ENCODE measurements at regions not wholly inside any gene's neighbourhood (a gene's known extent, or its start where the extent isn't known, plus 50 kb on each side); places are given as distances from the start of the nearest gene placed in this dataset.

DNA sequence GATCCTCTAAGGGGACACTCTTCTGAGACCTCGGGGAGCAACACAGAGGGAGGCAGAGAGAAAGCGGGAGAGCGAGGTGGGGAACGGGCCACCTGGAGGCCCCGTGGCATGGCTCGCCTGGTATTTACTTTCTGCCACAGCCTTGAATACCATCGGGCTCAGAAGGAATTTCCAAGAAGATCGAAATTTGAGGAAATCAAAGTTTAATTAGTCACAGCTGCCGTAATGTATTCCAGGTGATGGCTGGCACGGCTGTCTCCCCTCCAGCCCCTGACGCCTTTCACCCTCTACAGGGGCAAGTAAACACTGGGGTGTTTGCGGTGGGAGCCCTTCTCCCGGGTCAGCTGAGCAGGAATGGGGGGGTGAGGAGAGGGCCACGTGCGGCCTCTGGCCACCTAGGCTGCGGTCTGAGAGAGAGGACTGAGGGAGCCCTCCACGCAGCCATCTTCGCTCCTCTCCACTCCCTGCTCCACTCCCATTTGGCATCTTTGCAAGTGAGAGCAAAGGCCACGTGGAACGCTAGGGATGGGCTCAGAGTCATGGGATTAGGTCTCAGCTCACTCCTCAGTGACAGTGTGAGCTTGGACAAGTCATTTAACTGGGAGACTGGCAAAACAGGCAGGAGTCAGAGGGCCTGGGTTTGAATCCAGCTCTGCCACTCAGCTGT, 125.2 kb downstream of the SYF2 start:
- intact Hi-C loops (cut with DNase I; ENCODE audit: low total_unique reads): no loop called here
- H3K4me1 ChIP-seq: peaks cover 0 to 7% (median 0%) of the 10 kb centered on the region in 6 donors
- H3K27ac ChIP-seq: no peak overlapping the region
- no peak overlapping the region for H3K4me3 ChIP-seq
- H3K36me3 ChIP-seq: no peaks in the 10 kb centered on the region
- no peak for TF ChIP-seq POLR2A (IDR thresholded peaks at IDR 0.05)
- TF ChIP-seq, protein P1, sequence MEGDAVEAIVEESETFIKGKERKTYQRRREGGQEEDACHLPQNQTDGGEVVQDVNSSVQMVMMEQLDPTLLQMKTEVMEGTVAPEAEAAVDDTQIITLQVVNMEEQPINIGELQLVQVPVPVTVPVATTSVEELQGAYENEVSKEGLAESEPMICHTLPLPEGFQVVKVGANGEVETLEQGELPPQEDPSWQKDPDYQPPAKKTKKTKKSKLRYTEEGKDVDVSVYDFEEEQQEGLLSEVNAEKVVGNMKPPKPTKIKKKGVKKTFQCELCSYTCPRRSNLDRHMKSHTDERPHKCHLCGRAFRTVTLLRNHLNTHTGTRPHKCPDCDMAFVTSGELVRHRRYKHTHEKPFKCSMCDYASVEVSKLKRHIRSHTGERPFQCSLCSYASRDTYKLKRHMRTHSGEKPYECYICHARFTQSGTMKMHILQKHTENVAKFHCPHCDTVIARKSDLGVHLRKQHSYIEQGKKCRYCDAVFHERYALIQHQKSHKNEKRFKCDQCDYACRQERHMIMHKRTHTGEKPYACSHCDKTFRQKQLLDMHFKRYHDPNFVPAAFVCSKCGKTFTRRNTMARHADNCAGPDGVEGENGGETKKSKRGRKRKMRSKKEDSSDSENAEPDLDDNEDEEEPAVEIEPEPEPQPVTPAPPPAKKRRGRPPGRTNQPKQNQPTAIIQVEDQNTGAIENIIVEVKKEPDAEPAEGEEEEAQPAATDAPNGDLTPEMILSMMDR (IDR thresholded peaks at IDR 0.05 in 8 of 11, conservative IDR thresholded peaks at IDR 0.05 in 3 of 11): no peak
- TF ChIP-seq POLR2AphosphoS5 (IDR thresholded peaks at IDR 0.05): no peak
- H3K27me3 ChIP-seq (replicated peaks in 1 of 7): peaks cover 0 to 32% (median 0%) of the 10 kb centered on the region in 7 donors
- peaks cover 0 to 18% (median 13%) of the 10 kb centered on the region in 8 donors for H3K9me3 ChIP-seq
- WGBS, 5 donors: 87 to 91% (median 90%) methylated on average over 18 to 20 of the region's 20 CpGs
- no peak for DNase-seq

DNA sequence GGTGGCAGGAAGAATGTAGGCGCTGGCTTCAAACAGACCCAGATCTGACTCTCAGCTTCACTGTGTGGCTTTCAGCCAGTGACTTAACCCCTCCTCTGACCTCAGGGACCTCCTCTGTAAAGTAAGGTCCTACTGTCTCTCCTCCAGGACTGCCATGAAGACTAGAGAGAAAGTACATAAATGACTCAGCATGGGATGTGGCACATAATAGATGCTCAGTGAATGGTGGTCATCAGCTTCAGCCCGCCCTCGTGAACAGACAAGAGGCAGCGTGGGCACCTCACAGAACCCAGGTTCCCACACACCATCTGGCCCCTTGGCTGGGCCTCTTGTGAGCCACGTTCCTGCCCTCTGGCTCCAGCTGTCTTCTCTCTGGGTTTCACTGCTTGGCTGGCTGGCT, 126.0 kb downstream of the SYF2 start:
- 61 to 79% (median 64%) methylated on average over 5 of the region's 5 CpGs for whole genome bisulfite sequencing, 5 donors
- Histone ChIP-seq H3K27me3 (replicated peaks in 1 of 7) (peaks cover 0 to 32% (median 0%) of the 10 kb centered on the region in 7 donors), H3K9me3 (peaks cover 0 to 18% (median 13%) of the 10 kb centered on the region in 8 donors), H3K36me3 (no peaks in the 10 kb centered on the region), H3K4me1 (peaks cover 0 to 14% (median 5%) of the 10 kb centered on the region in 6 donors), H3K27ac (no peak overlapping the region), H3K4me3 (no peak overlapping the region)
- TF ChIP-seq POLR2A (IDR thresholded peaks at IDR 0.05) (no peak), POLR2AphosphoS5 (IDR thresholded peaks at IDR 0.05) (no peak)
- TF ChIP-seq, protein P1 (IDR thresholded peaks at IDR 0.05 in 8 of 11, conservative IDR thresholded peaks at IDR 0.05 in 3 of 11): no peak
- intact Hi-C loops (cut with DNase I; ENCODE audit: low total_unique reads): no loop called here
- DNase-seq: no peak

DNA sequence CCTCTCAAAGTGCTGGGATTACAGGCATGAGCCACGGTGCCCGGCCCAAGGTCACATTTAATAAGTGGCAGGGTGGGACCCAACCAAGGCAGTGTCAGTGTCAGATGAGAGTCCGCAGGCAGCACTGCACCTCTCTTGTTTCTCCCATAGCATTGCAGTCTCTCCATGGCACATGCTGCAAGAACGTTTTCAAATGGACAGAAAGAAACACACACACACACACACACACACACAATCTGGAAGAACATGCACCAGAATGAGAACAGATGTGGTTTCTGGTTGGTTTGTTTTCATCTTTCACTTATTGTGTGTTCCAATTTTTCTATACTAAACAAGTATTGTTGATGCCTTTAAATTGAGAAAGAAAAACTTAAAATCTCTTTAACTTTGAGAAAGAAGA, 126.5 kb downstream of the SYF2 start:
- Histone ChIP-seq H3K27ac (no peak overlapping the region), H3K9me3 (peaks cover 0 to 18% (median 13%) of the 10 kb centered on the region in 8 donors), H3K27me3 (replicated peaks in 1 of 7) (peaks cover 0 to 32% (median 0%) of the 10 kb centered on the region in 7 donors), H3K4me3 (no peak overlapping the region), H3K4me1 (peaks cover 0 to 19% (median 9%) of the 10 kb centered on the region in 6 donors), H3K36me3 (no peaks in the 10 kb centered on the region)
- TF ChIP-seq, protein P1 (IDR thresholded peaks at IDR 0.05 in 8 of 11, conservative IDR thresholded peaks at IDR 0.05 in 3 of 11): no peak
- TF ChIP-seq POLR2A (IDR thresholded peaks at IDR 0.05) (no peak), POLR2AphosphoS5 (IDR thresholded peaks at IDR 0.05) (no peak)
- intact Hi-C loops (cut with DNase I; ENCODE audit: low total_unique reads): no loop called here
- WGBS, 5 donors: 37 to 78% (median 67%) methylated on average over 3 to 4 of the region's 4 CpGs
- DNase-seq: no peak

DNA sequence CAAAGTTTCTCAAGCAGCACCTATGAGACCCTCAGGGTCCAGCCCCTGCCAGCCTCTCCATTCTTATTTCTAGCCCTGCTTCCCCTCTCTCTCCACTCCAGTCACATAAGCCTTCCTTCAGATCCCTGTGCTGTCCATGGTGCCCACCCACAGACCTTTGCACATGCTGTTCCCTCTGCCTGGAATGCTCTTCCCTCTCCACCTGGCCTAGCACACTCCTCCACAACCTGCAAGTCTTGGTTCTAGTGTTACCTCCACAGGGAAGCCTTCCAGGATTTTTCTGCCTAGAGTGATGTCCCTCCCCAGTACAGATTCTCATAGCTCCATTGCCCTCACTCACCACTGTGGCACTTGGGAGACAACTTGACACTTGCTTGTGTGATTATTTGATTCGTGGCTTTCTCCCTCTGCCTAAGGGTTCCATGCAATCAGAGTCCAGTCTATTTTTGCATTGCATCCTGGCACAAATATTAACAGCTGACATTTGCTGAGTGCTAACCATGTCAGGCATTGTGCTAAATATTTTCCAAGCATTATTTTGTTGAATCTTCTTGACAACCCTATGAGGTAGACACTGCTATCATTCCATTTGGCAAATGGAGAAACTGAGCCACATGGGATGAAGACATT, 127.3 kb downstream of the SYF2 start:
- Histone ChIP-seq H3K27ac (no peak overlapping the region), H3K4me3 (no peak overlapping the region), H3K36me3 (no peaks in the 10 kb centered on the region), H3K4me1 (peaks cover under 1 to 27% (median 17%) of the 10 kb centered on the region in 6 donors), H3K9me3 (peaks cover 0 to 14% (median 12%) of the 10 kb centered on the region in 8 donors), H3K27me3 (replicated peaks in 1 of 7) (peaks cover 0 to 32% (median 0%) of the 10 kb centered on the region in 7 donors)
- intact Hi-C loops (cut with DNase I; ENCODE audit: low total_unique reads): loop anchor here (5.0 kb wide), 1 partner anchor 258 kb away; no protein-coding TSS in a partner anchor
- no peak for DNase-seq
- 53 to 71% (median 59%) methylated on average over 1 of the region's 1 CpG for WGBS, 5 donors
- TF ChIP-seq POLR2AphosphoS5 (IDR thresholded peaks at IDR 0.05) (no peak), POLR2A (IDR thresholded peaks at IDR 0.05) (no peak)
- TF ChIP-seq, protein P1 (IDR thresholded peaks at IDR 0.05 in 8 of 11, conservative IDR thresholded peaks at IDR 0.05 in 3 of 11): no peak

Measured in spleen (tissue), 11 donors.